ENCODE measurements at regions not wholly inside any gene's neighbourhood (a gene's known extent, or its start where the extent isn't known, plus 50 kb on each side); places are given as distances from the start of the nearest gene placed in this dataset.
"Not testable (repeated sequence)": the region's sequence is repeated elsewhere in the genome, so short reads cannot be mapped to it uniquely, and the experiment has no call there.

DNA sequence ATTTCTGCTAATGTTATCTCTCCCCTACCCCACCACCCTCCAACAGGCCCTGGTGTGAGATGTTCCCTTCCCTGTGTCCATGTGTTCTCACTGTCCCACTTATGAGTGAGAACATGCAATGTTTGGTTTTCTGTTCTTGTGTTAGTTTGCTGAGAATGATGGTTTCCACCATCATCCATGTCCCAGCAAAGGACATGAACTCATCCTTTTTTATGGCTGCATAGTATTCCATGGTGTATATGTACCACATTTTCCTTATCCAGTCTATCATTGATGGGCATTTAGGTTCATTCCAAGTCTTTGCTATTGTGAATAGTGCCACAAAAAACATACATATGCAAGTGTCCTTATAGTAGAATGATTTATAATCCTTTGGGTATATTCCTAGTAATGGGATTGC is 104.5 kb downstream of the ZNF33B start:
- H3K9me3 Mint-ChIP-seq (ENCODE audit: insufficient read depth): peaks cover 12% of the 10 kb centered on the region
- H3K4me1 ChIP-seq (ENCODE audit: control insufficient read depth in 2 of 2, insufficient read depth in 2 of 2, low read length in 2 of 2); H3K27ac ChIP-seq (ENCODE audit: low read length in 2 of 2); H3K9ac ChIP-seq (ENCODE audit: low read length); H3K27me3 ChIP-seq (replicated peaks in 1 of 4; ENCODE audit: control extremely low read depth in 1 of 4, control insufficient read depth in 3 of 4, insufficient read depth in 4 of 4, low read length in 3 of 4); CTCF ChIA-PET; H3K4me2 ChIP-seq (replicated peaks; ENCODE audit: low read depth, low read length, poor library complexity, severe bottlenecking); H3K4me1 Mint-ChIP-seq; H3K27ac Mint-ChIP-seq; H3K36me3 ChIP-seq (replicated peaks in 1 of 2; ENCODE audit: control extremely low read depth in 1 of 2, control insufficient read depth in 1 of 2, extremely low read depth in 1 of 2, insufficient read depth in 2 of 2, low read length in 1 of 2); H4K20me1 ChIP-seq (ENCODE audit: control insufficient read depth, insufficient read depth, low read length, poor library complexity, severe bottlenecking); POLR2A ChIA-PET; H3K27me3 Mint-ChIP-seq; H3K4me3 ChIP-seq (ENCODE audit: control extremely low read depth in 1 of 5, extremely low read depth in 1 of 5, insufficient read depth in 1 of 5, low read depth in 2 of 5, low read length in 4 of 5); ATAC-seq (ENCODE audit: low read depth); intact Hi-C loops (cut with micrococcal nuclease); DNase-seq; H3K79me2 ChIP-seq (ENCODE audit: control insufficient read depth, insufficient read depth, low read length); H3K4me3 Mint-ChIP-seq; H2AFZ ChIP-seq (ENCODE audit: insufficient read depth, low read depth, low read length, poor library complexity, severe bottlenecking): not testable (repeated sequence)
- H3K9me3 ChIP-seq (ENCODE audit: control extremely low read depth in 1 of 3, control insufficient read depth in 2 of 3, insufficient read depth in 1 of 3, low read length in 2 of 3): peaks cover 2 to 16% (median 11%) of the 10 kb centered on the region in 3 donors

- CTCF ChIA-PET: no interaction called here
- no peak for DNase-seq
- H3K27me3 ChIP-seq (replicated peaks in 1 of 4; ENCODE audit: control extremely low read depth in 1 of 4, control insufficient read depth in 3 of 4, insufficient read depth in 4 of 4, low read length in 3 of 4): no peaks in the 10 kb centered on the region
- no peaks in the 10 kb centered on the region for H3K27me3 Mint-ChIP-seq
- POLR2A ChIA-PET: no interaction called here
- WGBS (ENCODE audit: insufficient coverage): no CpG with 5 or more reads among the region's 1 CpG
- H3K4me3 ChIP-seq (ENCODE audit: control extremely low read depth in 1 of 5, extremely low read depth in 1 of 5, insufficient read depth in 1 of 5, low read depth in 2 of 5, low read length in 4 of 5): no peak overlapping the region
- no peak overlapping the region for H3K27ac Mint-ChIP-seq
- H3K79me2 ChIP-seq (ENCODE audit: control insufficient read depth, insufficient read depth, low read length): no peaks in the 10 kb centered on the region
- no peak overlapping the region for H3K4me3 Mint-ChIP-seq
- H3K4me2 ChIP-seq (replicated peaks; ENCODE audit: low read depth, low read length, poor library complexity, severe bottlenecking): no peak overlapping the region
- H3K4me1 ChIP-seq (ENCODE audit: control insufficient read depth in 2 of 2, insufficient read depth in 2 of 2, low read length in 2 of 2): no peaks in the 10 kb centered on the region
- H3K36me3 ChIP-seq (replicated peaks in 1 of 2; ENCODE audit: control extremely low read depth in 1 of 2, control insufficient read depth in 1 of 2, extremely low read depth in 1 of 2, insufficient read depth in 2 of 2, low read length in 1 of 2): no peaks in the 10 kb centered on the region
- H3K9ac ChIP-seq (ENCODE audit: low read length): no peak overlapping the region
- H4K20me1 ChIP-seq (ENCODE audit: control insufficient read depth, insufficient read depth, low read length, poor library complexity, severe bottlenecking): no peaks in the 10 kb centered on the region
- no peak overlapping the region for H3K27ac ChIP-seq (ENCODE audit: low read length in 2 of 2)
- peaks cover 12% of the 10 kb centered on the region for H3K9me3 Mint-ChIP-seq (ENCODE audit: insufficient read depth)
- TF ChIP-seq, protein P1, sequence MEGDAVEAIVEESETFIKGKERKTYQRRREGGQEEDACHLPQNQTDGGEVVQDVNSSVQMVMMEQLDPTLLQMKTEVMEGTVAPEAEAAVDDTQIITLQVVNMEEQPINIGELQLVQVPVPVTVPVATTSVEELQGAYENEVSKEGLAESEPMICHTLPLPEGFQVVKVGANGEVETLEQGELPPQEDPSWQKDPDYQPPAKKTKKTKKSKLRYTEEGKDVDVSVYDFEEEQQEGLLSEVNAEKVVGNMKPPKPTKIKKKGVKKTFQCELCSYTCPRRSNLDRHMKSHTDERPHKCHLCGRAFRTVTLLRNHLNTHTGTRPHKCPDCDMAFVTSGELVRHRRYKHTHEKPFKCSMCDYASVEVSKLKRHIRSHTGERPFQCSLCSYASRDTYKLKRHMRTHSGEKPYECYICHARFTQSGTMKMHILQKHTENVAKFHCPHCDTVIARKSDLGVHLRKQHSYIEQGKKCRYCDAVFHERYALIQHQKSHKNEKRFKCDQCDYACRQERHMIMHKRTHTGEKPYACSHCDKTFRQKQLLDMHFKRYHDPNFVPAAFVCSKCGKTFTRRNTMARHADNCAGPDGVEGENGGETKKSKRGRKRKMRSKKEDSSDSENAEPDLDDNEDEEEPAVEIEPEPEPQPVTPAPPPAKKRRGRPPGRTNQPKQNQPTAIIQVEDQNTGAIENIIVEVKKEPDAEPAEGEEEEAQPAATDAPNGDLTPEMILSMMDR (IDR thresholded peaks at IDR 0.05): no peak
- TF ChIP-seq EZH2 (IDR thresholded peaks at IDR 0.05; ENCODE audit: borderline replicate concordance, insufficient read depth, low read depth, low read length, poor library complexity, severe bottlenecking): no peak
- H3K9me3 ChIP-seq (ENCODE audit: control extremely low read depth in 1 of 3, control insufficient read depth in 2 of 3, insufficient read depth in 1 of 3, low read length in 2 of 3): peaks cover 2 to 16% (median 9%) of the 10 kb centered on the region in 3 donors
- no peaks in the 10 kb centered on the region for H3K4me1 Mint-ChIP-seq
- no peak for ATAC-seq (ENCODE audit: low read depth)
- intact Hi-C loops (cut with micrococcal nuclease): no loop called here
- no peak overlapping the region for H2AFZ ChIP-seq (ENCODE audit: insufficient read depth, low read depth, low read length, poor library complexity, severe bottlenecking)
Measured at GRCh38 chr10:42532996-42533395, 105.4 kb downstream of the ZNF33B start.

Measured in B cell (primary cell).